HG03354 (cell line): ENCODE measurements at regions not wholly inside any gene's neighbourhood (a gene's known extent, or its start where the extent isn't known, plus 50 kb on each side); places are given as distances from the start of the nearest gene placed in this dataset.

Source experiments
- ATAC-seq: cut with Tn5 transposase; IDR thresholded peaks from one replicate; pipeline ENCODE4 v1.9.1; 2021; ENCODE audit warnings: mild to moderate bottlenecking; ENCODE audit not compliant: unreplicated experiment, poor library complexity, severe bottlenecking

- no peak for ATAC-seq
These were observed 85.2 kb upstream of the INSIG1 start for GRCh38 chr7:155212301-155213015.

GRCh38 chr7:155213385-155213784, 84.3 kb upstream of the INSIG1 start:
- ATAC-seq, result no peak

GRCh38 chr7:155213955-155214740, 83.5 kb upstream of the INSIG1 start:
- no peak for ATAC-seq

- no peak for ATAC-seq
These were observed 81.9 kb upstream of the INSIG1 start for GRCh38 chr7:155215576-155216325.

- ATAC-seq, result no peak
These were observed 81.0 kb upstream of the INSIG1 start for GRCh38 chr7:155216475-155217272.

GRCh38 chr7:155217634-155218033, 80.0 kb upstream of the INSIG1 start:
- ATAC-seq, result no peak

GRCh38 chr7:155218276-155219153, 79.2 kb upstream of the INSIG1 start:
- ATAC-seq, result no peak

GRCh38 chr7:155219154-155219531, 78.5 kb upstream of the INSIG1 start:
- ATAC-seq, result no peak

- no peak for ATAC-seq
These were observed 77.5 kb upstream of the INSIG1 start for GRCh38 chr7:155219947-155220769.

- no peak for ATAC-seq
These were observed 76.8 kb upstream of the INSIG1 start for GRCh38 chr7:155220903-155221302.

- ATAC-seq, result no peak
These were observed 76.1 kb upstream of the INSIG1 start for GRCh38 chr7:155221547-155221946.

- ATAC-seq, result no peak
These were observed 75.6 kb upstream of the INSIG1 start for GRCh38 chr7:155222061-155222460.

- no peak for ATAC-seq
These were observed 75.1 kb upstream of the INSIG1 start for GRCh38 chr7:155222573-155222972.

GRCh38 chr7:155223021-155223420, 74.7 kb upstream of the INSIG1 start:
- ATAC-seq, result no peak

- ATAC-seq, result no peak
These were observed 74.2 kb upstream of the INSIG1 start for GRCh38 chr7:155223503-155223902.

- ATAC-seq, result no peak
These were observed 73.4 kb upstream of the INSIG1 start for GRCh38 chr7:155224116-155224811.

- no peak for ATAC-seq
These were observed 72.6 kb upstream of the INSIG1 start for GRCh38 chr7:155225095-155225494.

- no peak for ATAC-seq
These were observed 72.2 kb upstream of the INSIG1 start for GRCh38 chr7:155225516-155225915.
